ENCODE measurements at regions not wholly inside any gene's neighbourhood (a gene's known extent, or its start where the extent isn't known, plus 50 kb on each side); places are given as distances from the start of the nearest gene placed in this dataset.

DNA sequence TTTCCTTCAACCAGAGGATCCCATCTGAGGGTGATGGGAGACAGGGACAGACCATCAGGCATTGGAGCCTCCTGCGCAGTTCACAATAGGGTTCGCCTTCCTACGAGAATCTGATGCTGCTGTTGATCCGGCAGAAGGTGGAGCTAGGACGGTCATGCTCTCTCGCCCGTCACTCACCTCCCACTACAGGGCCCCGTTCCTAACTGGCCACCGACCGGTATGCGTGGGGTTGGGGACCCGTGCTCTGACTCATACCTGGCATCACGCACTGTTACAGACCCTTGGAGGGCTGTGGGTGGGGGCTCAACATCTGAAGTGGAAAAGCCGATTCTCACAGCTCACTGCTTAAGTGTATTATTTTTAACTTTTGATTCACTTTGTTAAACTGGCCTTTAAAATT is 402.3 kb downstream of the BRD1 start:
- TF ChIP-seq, protein P1, sequence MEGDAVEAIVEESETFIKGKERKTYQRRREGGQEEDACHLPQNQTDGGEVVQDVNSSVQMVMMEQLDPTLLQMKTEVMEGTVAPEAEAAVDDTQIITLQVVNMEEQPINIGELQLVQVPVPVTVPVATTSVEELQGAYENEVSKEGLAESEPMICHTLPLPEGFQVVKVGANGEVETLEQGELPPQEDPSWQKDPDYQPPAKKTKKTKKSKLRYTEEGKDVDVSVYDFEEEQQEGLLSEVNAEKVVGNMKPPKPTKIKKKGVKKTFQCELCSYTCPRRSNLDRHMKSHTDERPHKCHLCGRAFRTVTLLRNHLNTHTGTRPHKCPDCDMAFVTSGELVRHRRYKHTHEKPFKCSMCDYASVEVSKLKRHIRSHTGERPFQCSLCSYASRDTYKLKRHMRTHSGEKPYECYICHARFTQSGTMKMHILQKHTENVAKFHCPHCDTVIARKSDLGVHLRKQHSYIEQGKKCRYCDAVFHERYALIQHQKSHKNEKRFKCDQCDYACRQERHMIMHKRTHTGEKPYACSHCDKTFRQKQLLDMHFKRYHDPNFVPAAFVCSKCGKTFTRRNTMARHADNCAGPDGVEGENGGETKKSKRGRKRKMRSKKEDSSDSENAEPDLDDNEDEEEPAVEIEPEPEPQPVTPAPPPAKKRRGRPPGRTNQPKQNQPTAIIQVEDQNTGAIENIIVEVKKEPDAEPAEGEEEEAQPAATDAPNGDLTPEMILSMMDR (IDR thresholded peaks at IDR 0.05), result no peak
- TF ChIP-seq POLR2A (IDR thresholded peaks at IDR 0.05) (no peak), EP300 (IDR thresholded peaks at IDR 0.05) (no peak), POLR2AphosphoS5 (IDR thresholded peaks at IDR 0.05) (no peak)
